Activated naive CD4-positive, alpha-beta T cell treated with Interleukin-2 at 50 U/mL for 16 hours (primary cell): ENCODE measurements at regions not wholly inside any gene's neighbourhood (a gene's known extent, or its start where the extent isn't known, plus 50 kb on each side); places are given as distances from the start of the nearest gene placed in this dataset.

Experiments used
- DNase-seq: peaks from one replicate; pipeline ENCODE4 v3.0.0-alpha.2; 2020

DNA sequence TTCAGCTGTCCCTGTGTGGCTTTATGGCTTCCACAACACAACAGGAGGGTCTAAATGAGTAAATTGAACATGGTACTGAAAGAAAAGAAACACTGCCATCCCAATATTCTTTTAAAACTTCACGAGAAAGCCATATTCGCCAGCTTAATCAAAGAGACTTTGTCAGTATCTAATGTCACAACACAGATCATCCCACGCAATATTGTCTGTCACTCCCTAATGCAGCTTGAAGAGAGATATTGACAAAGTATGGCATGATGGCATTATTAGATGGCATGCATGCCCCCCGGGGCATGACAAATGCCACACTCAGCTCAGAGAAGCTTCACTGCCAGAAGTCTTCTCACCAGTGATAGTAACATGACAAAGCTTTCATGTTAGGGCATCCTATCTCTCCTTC, 197.8 kb downstream of the TTC8 start:
- DNase-seq, result no peak

DNA sequence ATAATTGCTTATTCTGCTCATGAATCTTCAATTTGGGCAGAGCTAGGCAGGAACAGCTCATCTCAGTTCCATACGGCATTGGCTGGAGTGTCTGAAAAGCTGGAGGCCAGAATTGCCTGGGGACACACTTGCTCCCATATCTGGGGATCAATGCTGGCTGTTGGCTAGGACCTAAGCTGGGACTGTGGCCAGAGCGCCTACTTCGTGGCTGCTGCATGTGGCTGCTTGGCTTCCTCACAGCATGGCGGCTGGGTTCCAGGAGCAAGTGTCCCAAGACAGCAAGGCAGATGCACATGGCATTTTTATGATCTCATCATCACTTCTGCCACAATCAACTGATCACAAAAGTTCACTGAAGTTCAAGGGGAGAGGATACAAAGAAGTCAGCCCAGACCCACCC, 200.2 kb downstream of the TTC8 start:
- no peak for DNase-seq

DNA sequence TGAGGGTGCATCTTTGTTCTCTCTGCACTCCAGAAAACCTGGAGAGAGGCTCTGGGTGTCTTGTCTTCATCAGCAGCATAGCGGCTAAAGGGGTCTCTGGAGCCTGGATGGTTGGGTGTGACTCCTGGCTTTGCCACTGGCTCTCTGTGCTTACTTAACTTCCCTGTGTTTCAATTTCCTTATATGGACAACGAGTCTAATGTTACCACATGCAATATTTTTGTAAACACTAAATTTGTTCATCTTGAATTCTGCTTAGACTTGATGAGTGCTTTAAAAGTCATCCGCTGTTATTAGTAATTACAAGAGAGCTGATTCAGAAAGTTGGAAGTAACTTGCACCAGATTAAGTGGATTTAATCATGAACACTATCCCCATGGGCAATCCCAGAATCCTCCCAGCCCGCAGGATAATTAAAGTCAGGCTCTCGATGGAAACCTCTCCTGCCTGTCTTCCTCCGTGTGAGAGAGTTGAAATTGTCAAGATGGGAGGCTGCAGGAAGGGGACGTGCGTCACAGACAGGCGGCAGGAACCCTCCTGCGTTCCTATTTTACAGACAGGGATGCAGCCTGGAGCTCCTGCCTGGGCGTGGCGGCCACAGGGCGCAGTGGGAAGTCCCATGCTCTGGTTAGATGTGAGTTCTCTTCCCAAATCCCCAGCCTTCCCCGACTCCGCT, 201.2 kb downstream of the TTC8 start:
- DNase-seq, result no peak

DNA sequence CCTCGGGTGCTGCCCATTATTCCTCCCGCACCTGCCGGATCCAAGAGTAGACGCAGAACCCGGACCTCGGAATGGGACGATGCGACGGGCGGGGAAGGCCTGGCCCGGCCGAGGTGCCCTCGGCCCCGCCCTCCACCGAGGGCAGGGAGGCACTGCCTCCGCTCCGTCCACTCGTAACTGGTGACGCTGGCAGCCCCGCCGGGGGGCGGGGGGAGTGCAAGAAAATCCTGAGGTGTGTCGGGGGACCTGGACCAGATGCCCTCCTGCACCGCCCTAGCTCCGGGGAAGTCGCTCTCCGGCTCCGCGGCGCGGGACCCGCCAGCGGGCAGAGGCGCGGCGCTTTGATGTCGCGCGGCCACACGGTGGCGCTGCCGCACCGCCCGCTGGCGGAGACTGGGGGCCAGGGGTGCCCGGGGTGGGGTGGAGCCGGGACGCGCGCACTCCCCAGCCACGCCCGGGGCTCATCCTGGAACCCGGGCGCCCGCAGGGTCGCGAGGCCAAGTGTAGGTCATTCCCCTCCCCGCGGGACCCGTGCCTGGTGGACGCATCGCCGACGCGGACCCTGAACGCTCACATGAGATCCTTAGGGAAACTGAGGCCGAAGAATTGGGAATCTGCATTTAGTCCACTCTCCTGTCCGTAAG, 202.8 kb downstream of the TTC8 start:
- peak; percentile 61 for DNase-seq

DNA sequence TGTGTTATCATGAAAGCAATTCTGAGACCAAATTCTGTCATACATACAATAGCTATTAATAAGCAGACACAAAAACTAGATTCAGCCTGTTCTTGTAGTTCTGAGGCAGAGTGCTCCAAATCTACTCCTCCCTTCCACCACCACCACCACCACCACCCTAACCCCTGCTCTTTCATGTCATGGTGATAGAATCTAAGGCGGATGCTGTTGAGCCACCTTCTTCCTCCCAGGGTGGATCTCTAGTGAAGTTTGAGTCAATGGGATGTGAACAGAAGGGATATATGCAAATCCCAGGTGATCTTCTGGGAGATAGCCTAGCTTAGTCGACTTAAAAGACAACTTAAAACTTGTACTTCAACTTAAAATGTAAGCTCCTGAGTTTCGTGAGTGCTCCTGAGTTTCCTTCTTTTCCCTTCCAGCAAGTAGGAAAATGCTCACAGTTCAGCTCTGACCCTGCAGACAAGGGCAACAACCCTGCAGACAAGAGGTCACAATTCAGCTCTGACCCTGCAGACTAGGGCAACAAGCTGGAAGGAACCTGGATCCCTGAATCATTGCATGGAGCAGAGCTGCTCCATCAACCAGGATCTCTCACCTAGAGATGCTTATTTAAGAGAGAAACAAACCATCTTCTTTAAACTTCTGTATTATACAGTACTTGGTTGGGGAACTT, 204.1 kb downstream of the TTC8 start:
- DNase-seq, result no peak

DNA sequence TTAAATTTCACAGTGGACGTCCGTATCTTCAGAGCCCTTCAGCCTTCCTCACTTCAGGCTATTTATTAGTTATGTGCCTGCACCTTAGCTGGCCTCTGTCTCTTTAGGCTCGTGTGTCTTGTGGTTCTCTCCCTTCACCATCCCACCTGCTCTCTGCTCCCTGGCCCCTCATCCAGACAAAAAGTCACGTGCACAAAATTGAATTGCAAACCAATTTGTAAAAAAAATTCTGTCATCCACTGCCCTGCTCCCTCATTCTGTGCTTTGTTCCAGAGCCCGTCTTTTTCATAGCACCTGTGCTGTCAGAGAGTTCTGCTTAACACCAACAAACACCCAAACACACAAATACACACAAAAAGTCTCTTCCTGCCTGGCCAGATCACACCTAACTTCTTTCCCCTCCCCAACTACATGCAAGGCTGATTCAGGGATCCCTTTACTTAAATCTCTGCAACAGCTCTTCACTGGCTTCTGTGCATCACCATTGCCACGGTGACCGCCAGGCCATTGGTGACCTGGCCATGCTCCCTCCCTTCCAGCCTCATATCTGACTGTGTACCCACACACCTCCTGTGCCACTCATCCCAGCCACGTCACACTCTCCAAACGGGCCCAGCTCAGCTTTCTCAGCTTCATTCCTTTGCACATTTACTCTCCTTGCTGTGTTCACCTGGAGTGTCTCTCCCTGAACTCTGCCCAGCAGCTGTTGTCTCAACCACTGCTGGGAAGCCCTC, 205.7 kb downstream of the TTC8 start:
- no peak for DNase-seq

DNA sequence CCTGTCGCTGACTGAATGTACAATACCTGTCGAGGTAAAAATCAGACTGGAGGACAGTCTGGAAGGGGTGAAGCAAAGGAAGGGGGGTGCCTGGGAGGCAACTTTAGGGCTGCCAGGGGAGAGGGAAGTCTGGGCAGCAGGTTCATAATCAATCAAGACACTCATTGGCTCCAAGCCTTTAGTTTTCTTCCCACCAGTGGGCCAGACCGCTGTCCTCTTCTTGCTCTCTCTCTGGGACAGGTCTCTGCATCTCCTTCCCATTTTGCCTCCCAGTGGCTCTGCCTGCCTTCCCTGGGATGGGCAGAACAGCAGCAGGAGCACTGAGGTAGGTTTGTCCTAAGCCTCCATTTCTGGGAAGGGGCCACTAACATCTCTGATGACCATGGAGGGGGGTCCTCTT, 206.5 kb downstream of the TTC8 start:
- no peak for DNase-seq

DNA sequence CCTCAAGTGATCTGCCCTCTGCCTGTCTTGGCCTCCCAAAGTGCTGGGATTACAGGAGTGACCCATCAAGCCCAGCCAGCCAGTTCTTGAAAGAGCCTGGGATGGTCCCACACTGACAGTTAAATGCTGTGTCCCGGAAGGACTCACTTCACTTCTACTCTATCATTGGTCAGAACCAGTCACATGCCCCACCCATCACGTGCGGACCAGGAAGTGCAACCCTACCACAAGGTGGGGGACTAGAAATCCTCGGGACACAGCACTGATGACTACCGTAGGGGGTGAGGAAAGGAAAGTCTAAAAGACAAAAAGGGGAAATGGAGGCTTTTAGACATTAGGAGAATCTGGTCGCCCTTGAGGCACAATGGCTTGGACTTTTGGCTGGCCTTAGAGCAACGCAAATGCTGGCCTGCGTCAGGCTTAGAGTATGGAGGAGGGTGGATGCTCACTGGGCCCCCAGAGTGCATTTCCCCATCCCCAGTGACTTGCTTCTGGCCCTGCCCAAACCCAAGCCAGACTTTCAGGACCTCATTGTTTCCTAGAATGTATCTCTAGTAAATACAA, 207.7 kb downstream of the TTC8 start:
- DNase-seq, result no peak

DNA sequence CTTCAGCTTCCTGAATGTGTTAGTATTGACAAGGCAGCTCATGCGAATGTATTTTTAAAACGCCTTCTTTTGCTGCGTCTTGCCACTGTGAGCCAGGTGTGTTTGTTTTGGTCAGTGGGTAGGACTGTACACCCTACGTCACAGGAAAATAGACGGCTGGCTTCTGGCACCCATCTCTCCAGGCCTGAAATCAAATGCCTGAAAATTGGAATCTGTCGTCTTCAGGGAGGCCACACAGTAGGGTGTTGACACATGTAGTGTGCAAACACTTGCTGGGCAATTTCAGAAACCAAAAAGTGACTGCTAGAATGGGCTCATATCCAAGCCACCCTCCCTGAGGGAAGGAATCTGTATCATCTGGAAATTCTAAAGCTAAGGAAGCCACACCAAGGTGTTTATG, 209.3 kb downstream of the TTC8 start:
- no peak for DNase-seq

DNA sequence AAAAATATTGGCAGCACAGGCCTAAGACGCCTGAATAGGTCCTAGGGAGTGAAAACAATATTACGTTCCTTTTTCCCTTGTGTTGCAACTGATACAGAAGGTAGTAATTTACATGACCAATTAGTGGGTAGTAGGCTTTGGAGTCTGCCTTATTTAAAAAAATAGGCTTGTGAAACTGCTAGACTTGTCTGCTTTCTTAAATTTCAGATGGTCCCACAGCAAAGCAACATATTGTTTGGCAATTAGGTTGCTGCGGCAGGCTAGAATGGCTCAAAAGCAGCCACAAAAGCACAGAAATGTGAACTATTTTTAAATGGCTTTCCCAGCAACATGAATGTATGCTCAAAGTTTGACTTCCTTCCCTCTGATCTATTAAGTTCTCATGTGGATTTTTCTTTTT, 211.9 kb downstream of the TTC8 start:
- no peak for DNase-seq

DNA sequence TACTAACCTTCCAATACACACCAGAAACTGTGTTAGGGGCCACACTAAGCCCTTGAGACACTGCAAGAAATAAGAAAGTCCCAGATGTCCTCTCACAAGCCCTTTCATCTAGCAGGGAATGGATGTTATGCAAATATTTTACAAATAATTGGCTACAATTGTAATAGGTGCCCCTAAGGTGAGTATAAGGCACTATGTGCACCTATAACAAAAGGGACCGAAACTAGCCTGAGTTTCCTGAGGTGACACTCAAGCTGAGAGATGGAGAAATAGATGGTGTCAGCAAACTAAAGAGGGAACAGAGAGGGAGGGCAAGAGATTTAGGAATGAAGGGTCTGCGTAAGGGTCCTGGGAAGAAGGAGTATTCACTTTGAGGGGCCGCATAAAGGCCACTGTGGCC, 212.6 kb downstream of the TTC8 start:
- no peak for DNase-seq

DNA sequence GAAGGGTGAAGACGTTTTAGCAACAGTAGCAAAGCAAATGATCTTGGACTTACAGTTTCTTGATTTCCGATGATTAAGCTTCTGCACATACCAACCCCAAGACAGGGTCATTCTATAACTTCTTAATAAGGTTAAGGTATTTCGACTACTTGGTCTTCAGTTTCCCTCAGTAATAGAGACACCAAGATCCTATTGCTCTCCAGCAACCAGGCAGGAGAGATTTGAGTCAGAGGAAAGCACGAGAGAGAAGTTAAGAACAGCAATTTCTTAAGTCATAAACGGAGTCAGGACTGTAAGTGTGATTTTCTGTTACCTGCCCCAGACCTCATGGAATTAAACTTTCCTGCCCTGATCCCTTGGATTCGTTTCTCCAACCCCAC, 215.6 kb downstream of the TTC8 start:
- no peak for DNase-seq

DNA sequence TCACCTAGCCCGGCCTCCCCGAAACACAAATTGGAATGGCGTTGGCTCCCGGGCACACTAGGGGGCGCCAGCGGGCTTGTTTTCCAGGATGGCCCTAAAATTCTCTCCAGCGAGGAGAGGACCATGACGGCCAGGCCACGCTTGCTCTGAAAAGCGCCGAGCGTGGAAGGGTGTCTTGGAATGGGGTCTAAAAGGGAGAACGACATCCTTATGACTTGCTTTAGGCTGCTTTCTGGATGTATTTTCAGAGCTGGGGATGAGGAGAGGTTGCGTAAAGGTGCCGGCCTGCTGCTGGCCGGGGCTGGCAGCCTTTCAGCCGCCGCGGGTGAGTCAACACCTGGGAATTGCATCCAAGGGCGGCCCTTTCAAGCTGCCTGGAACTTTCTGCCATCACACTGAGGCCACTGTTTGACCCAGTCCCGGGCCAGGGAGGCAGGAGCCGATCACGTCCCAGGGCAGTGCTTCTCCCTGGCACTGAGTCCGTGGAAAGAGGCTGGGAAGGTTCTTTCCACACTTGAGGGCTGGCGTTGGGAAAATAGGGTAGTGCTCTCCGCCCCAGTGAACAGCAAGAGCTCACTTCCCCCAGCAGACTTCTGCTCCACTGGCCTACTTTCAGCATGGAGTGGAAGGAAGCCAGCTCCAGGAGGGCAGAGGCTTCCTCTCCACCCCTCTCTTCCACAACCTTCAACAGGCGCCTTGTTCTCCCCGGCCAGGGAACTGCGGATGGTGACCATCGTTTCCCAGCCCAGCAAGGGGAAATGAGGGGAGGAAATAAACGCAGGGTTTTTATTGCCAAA, 216.2 kb downstream of the TTC8 start:
- peak; percentile 81 for DNase-seq

DNA sequence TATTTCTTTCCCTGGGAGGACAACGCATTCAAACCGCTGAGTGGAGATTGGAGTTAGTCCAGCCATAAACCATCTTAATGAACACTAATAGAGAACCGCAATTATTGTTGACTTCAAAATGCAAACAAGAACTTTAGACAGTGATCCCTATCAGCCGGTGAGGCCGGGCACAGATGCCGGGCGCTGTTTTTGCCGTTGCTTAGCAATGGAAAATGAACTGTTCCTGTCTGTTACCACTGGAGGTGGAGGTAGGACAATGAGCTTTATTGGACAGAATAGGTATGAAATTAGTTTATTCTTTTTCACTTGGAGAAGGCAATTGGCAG, 216.8 kb downstream of the TTC8 start:
- no peak for DNase-seq

DNA sequence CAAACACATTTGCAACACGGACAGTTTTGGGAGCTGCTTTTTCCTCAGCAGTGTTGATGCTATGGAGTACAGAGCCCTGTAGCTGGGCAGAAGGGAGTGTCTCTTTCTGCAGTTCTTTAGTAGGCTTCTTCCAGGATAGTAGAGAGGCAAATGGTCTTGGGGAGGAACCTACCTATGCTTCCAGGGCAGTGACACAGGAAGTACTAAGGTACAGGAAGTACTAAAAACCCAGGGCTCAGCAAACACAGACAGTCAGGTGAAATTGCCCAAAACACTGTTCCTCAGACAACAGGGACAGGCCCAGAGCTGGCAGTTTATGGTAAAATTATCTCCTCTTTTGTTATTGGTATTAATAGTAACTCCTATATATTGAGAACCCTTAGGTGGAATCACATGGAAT, 217.6 kb downstream of the TTC8 start:
- DNase-seq, result no peak

DNA sequence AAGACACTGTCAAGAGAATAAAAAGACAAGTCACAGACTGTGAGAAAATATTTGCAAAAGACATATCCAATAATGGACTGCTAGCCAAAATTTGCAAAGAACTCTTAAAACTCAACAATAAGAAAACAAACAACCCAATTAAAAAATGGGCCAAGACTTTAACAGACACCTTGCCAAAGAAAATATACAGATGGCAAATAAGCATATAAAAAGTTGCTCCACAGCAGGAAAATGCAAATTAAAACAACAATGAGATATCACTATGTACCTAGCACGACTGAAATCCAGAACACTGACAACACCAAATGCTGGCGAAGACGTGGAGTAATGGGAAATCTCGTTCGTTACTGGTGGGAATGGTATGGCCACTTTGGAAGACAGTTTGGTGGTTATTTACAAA, 228.9 kb downstream of the TTC8 start:
- no peak for DNase-seq

DNA sequence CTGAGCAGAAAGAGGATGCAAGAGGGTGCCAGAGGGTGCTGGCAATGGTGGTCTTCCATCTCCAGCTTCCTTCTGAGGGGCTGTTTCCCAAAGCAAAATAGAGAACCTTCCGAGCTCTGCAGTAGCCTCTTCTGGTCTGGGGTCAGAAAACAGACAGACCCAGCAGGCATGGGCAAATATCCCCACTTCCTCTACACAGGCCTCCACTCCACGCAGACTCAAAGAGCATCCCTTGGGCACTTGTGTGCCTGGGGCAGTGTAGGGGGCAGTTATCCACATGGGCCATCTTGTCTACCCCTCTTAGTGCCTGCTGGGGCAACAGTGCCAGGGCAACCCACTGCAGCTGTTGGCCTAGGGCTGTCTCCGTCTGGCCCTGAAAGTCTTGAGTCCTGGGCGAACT, 231.9 kb downstream of the TTC8 start:
- no peak for DNase-seq

DNA sequence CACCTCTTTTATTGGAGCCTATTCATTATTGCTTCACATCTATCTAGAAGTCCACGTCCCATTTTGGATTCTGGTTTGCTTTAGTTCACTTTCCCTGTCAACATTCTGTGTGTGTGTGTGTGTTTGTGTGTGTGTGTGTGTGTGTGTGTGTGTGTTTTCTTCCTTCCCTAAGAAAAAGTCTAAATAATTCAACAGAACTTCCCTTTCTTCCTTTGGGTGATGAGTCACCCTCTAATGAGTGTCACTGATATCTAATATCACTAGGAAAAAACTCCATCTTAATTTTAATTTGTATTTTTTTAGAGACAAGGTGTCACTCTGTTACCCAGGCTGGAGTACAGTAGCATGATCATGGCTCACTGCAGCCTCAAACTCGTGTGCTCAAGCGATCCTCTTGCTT, 234.2 kb downstream of the TTC8 start:
- no peak for DNase-seq

DNA sequence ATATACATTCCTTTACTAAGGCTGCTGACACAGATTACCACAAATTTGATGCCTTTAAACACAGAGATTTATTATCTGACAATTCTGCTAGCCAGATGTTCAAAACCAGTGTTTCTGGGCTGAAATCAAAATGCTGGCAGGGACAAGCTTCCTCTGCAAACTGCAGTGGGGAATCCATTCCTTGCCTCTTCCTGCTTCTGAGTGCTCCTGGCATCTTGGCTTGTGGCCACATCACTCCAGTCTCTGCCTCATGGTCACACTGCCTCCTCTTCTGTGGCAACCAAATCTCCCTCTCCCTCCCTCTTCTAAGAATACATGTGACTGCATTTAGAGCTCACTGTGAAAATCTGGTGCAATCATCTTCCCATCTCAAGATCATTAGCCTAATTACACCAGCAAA, 235.7 kb downstream of the TTC8 start:
- no peak for DNase-seq

DNA sequence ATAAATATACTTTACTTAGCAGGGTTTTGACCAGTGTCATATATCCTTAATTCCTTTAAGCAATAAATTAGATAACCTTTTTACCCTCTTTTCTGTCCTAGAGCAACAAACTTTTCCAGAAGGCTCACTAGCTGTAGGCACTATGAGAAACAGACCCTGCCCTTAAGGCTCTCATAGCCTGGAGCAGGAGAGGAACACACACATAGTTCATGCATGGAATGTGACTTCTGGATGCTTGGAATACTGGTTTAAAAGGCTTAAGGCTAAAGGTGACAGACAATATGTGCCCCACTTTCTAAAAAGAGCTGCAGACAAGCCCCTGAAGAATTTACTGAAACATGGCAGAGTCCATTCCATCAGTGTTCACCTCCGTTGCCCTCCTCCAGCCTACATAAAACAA, 237.2 kb downstream of the TTC8 start:
- no peak for DNase-seq

DNA sequence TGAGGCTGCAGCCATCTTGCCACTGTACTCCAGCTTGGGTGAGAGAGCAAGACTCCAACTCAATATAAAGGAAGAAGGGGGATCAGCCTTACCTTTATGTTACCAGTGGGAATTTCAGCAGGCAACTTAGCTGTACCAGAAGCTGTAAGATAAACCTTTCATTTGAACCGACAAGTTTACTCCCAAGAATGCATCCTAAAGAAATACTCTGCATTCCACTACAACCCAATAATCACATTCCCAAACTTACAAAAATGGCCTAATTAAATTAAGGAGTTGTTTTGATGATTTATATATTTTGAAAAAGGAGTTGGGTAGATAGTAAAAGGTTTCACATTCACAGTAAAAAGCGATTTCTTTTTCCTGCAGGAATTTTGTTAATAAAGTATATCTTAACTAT, 241.4 kb downstream of the TTC8 start:
- DNase-seq, result no peak

DNA sequence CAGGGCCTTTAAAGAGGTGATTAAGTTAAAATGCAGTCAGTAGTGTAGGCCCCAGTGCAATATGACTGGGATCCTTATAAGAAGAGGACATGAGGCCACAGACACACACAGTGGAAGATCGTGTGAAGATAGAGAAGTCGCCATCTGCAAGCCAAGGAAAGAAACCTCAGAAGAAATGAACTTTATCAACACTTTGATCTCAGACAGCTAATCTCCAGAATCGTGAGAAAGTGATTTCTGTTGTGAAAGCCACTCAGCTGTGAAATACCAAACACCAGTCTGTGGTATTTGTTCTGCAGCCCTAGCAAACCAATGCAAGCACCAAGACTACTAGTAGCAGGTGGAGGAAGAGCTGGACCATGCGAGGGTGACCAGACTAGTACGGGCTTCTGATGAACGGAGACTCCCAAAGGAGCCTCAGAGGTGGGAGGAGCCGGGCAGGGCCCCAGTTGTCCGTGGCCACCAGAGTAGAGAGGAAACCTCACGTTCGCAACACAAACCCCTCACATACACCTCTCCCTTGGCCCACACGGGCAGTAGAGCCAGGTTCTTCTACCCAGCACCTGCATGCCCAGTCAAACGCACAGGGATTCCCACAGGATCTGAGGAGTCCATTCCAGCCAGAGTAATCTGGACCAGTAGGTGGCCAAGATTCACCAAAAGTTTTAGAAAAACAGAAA, 243.0 kb downstream of the TTC8 start:
- no peak for DNase-seq
